ENCODE measurements at regions not wholly inside any gene's neighbourhood (a gene's known extent, or its start where the extent isn't known, plus 50 kb on each side); places are given as distances from the start of the nearest gene placed in this dataset.
A peak's percentile ranks its signal among the peaks of the same experiment; 100 is the strongest.

- Mint-ChIP-seq H3K27me3 (no peaks in the 10 kb centered on the region), H3K9me3 (no peaks in the 10 kb centered on the region), H3K27ac (no peak overlapping the region), H3K4me3 (no peak overlapping the region), H3K4me1 (no peaks in the 10 kb centered on the region), H3K36me3 (ENCODE audit: low read depth) (no peaks in the 10 kb centered on the region)
- POLR2A ChIA-PET, result no interaction called here
- CTCF ChIA-PET, result no interaction called here
- intact Hi-C loops (cut with micrococcal nuclease), result no loop called here
- TF ChIP-seq CTCF (IDR thresholded peaks at IDR 0.05), result no peak
- DNase-seq (no peak), ATAC-seq (ENCODE audit: low read depth) (no peak)
These were observed 463.6 kb upstream of the SLC14A2 start for GRCh38 chr18:45151645-45152044.

GRCh38 chr18:45155526-45155925 lies 459.8 kb upstream of the SLC14A2 start:
- Mint-ChIP-seq H3K9me3 (no peaks in the 10 kb centered on the region), H3K36me3 (ENCODE audit: low read depth) (no peaks in the 10 kb centered on the region), H3K4me1 (no peaks in the 10 kb centered on the region), H3K27ac (no peak overlapping the region), H3K4me3 (no peak overlapping the region), H3K27me3 (no peaks in the 10 kb centered on the region)
- DNase-seq (no peak), ATAC-seq (ENCODE audit: low read depth) (no peak)
- intact Hi-C loops (cut with micrococcal nuclease), result no loop called here
- POLR2A ChIA-PET, result no interaction called here
- CTCF ChIA-PET, result no interaction called here
- TF ChIP-seq CTCF (IDR thresholded peaks at IDR 0.05), result no peak

DNA sequence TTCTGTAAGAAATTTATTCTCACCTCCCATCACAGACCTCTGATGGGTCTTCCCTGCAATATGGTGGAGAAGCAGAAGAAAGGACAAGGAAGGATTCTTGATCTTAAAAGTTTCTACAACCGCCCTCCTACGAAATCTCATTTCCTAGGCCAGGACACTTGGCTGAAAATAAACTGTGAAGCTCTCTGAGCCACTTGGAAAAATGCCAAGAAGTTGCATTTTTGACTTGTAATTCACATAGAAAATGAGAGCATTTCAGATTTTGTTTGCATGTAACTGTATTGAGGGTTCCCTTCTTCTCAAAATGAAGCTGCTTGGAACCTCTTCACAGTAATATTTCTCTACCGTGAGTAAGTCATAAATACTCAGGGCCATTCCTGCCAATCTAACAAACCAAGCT lies 458.3 kb upstream of the SLC14A2 start:
- ChIA-PET POLR2A (interaction anchor here (0.6 kb wide), 1 partner anchor 28 kb away, joined by 3 read pairs; no protein-coding TSS in a partner anchor), CTCF (no interaction called here)
- no peak for TF ChIP-seq CTCF (IDR thresholded peaks at IDR 0.05)
- H3K27ac Mint-ChIP-seq, result no peak overlapping the region
- DNase-seq (no peak), ATAC-seq (ENCODE audit: low read depth) (no peak)
- no peaks in the 10 kb centered on the region for H3K36me3 Mint-ChIP-seq (ENCODE audit: low read depth)
- intact Hi-C loops (cut with micrococcal nuclease), result no loop called here
- no peaks in the 10 kb centered on the region for H3K27me3 Mint-ChIP-seq
- H3K9me3 Mint-ChIP-seq, result no peaks in the 10 kb centered on the region
- H3K4me1 Mint-ChIP-seq, result peaks cover 5% of the 10 kb centered on the region
- no peak overlapping the region for H3K4me3 Mint-ChIP-seq

DNA sequence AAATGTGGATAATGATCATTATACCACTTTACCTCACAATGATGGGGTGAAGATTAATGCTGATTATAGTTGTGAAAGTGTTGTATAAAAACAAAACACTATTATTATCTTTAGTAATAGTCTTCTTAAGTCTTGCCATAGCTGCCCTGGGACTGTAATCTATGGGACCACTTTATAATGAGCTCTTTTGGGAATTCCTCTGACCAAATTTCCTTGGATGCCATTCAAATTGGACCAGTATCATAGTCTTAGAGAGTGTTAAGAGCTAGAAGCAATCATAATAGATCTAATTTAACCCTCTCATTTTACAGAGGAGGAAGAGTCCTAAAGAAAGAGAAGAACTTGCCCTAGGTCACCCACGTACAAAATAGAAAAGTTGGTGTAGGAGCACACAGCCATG lies 457.7 kb upstream of the SLC14A2 start:
- ATAC-seq (ENCODE audit: low read depth) (no peak), DNase-seq (no peak)
- intact Hi-C loops (cut with micrococcal nuclease), result no loop called here
- H3K9me3 Mint-ChIP-seq, result no peaks in the 10 kb centered on the region
- H3K4me1 Mint-ChIP-seq, result peaks cover 7% of the 10 kb centered on the region
- ChIA-PET POLR2A (interaction anchor here (0.6 kb wide), 1 partner anchor 29 kb away, joined by 3 read pairs; no protein-coding TSS in a partner anchor), CTCF (no interaction called here)
- no peaks in the 10 kb centered on the region for H3K27me3 Mint-ChIP-seq
- no peak for TF ChIP-seq CTCF (IDR thresholded peaks at IDR 0.05)
- H3K4me3 Mint-ChIP-seq, result no peak overlapping the region
- no peak overlapping the region for H3K27ac Mint-ChIP-seq
- no peaks in the 10 kb centered on the region for H3K36me3 Mint-ChIP-seq (ENCODE audit: low read depth)

DNA sequence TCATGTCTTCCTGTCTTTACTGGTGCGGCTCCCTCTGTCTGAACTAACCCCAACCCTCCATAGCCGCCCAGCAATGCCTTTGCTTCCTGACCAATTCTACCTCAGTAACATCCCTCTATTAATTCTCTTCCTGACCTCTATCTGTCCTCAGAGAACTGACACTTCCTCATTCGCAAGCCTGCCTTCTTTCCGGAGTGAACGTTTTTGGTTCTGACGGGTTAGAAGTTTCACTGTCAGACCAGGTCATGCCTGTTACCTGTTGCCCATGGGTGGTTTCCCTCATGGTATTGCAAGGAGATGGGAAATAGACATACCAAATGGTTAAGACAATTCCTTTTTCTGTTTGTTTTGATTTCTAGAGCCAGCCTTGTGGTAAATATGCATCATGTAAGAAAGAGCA lies 453.4 kb upstream of the SLC14A2 start:
- intact Hi-C loops (cut with micrococcal nuclease), result loop anchor here (2.0 kb wide), 1 partner anchor 15 kb away; no protein-coding TSS in a partner anchor
- H3K27ac Mint-ChIP-seq, result peak overlapping the region; percentile 61
- H3K36me3 Mint-ChIP-seq (ENCODE audit: low read depth), result no peaks in the 10 kb centered on the region
- ChIA-PET CTCF (no interaction called here), POLR2A (no interaction called here)
- peaks cover 11% of the 10 kb centered on the region for H3K4me1 Mint-ChIP-seq
- H3K4me3 Mint-ChIP-seq, result peak overlapping the region; percentile 0
- peak; percentile 84 for ATAC-seq (ENCODE audit: low read depth)
- H3K27me3 Mint-ChIP-seq, result no peaks in the 10 kb centered on the region
- no peak for DNase-seq
- TF ChIP-seq CTCF (IDR thresholded peaks at IDR 0.05), result no peak
- no peaks in the 10 kb centered on the region for H3K9me3 Mint-ChIP-seq
